HG02943 (cell line): ENCODE measurements at regions not wholly inside any gene's neighbourhood (a gene's known extent, or its start where the extent isn't known, plus 50 kb on each side); places are given as distances from the start of the nearest gene placed in this dataset.

ENCODE experiments used
- ATAC-seq: cut with Tn5 transposase; IDR thresholded peaks from one replicate; pipeline ENCODE4 v1.9.1; 2021; ENCODE audit warnings: mild to moderate bottlenecking, low read depth, moderate library complexity; ENCODE audit not compliant: unreplicated experiment

DNA sequence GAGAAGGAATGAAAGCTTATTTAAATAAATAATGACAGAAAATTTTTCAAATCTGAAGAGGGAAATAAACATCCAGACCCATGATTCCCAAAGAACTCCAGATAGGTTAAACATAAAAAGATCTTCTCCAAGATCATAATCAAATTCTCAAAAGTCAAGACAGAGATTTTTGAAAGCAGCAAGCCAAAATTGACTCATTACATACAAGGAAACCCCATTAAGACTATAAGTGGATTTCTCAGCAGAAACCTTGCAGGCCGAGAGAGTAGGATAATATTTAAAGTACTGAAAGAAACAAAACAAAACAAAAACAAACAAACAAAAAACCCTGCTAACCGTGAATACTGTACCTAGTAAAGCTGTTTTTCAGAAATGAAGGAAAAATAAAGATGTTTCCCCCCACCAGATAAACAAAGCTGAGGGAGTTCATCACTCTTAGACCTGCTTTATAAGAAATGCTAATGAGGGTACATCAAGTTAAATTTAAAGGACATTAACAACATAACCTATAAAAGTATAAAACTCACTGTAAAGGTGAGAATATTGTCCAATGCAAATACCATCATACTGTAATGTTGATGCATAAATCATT is 412.2 kb downstream of the INSC start:
- no peak for ATAC-seq

DNA sequence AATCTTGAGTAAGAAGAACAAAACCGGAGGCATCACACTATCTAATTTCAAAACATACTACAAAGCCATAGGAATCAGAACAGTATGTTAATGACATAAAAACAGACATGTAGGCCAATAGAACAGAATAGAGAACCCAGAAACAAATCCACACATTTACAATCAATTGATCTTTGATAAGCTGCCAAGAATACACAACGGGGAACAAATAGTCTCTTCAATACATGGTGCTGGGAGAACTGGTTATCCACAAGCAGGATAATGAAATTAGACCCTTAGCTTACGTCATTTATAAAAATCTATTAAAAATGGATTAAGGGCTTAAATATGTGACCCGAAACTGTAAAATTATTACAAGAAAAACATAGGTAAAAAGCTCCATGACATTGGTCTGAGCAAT is 417.7 kb downstream of the INSC start:
- no peak for ATAC-seq

DNA sequence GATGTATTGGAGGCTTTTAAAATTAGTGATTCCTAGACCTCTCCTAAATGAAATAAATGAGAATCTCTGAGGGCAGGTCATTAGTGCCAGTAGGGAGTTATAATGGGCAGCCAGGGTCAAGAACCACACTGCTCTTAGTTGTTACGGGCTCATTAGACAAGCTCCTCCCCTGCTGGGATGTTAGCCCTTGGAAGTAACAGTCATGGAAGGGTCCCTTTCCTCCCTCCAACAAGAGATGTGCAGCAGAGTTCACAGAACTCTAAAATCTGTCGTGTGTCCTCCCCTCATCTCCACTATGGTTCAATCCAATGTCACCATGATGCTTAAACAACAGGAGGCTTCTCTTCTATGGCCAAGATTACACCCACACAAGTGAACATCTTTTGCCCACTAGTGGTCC is 419.5 kb downstream of the INSC start:
- ATAC-seq = no peak

DNA sequence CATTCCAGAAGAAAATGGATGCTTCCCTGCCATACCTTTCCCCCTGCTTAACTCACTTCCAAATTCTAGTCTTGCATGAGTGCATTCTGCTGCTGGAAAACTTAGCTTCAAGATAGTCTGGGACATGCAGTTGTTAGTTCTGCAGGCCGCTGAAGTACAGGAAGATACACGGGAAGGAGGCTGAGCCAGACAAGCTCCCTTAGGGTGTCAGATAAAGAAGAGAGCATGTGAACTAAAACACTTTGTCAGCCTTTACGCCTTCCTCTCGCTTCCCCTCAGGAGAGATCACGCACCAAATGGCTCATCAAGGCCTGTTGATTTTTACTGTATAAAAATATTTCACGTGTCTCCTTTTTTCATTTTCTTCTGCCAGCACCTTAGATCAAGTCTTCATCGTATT is 420.7 kb downstream of the INSC start:
- no peak for ATAC-seq

DNA sequence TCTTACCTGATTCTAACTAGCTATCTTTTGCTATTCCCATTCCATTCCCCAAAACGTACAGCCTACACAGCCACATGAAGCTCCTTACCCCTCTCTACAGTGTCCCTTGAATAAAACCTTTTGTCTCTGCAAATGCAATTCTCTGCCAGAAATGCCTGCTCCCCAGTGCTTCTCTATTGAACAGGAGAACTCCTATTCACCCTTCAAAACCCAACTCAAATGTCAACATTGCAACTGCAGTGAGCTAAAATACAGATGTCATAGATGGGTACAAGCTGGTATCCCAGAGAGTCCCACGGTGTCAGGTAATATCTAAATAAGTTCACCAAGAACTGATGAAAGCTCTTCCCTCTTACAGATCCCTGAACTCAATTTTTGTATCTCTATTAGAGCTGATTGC is 421.7 kb downstream of the INSC start:
- ATAC-seq = no peak

DNA sequence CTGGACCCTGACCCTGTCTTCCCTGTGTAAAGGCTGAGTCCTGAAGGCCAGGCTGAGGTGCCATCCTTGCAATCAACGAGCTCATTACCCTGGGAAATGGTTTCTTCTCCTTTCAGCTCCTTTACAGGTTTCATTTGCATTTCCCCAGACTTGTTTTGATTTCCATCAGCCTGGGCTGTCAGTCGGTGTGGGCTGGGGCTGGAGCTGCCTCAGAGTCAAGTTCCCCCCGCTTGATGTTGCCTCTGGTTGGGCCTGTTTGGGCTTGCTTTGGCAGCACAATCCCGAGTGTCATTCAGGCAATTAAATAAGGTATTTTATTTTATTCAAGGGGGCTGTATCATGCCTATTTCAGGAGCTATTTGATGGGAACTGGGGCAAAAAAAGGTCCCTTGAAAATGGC is 424.9 kb downstream of the INSC start:
- ATAC-seq = no peak

DNA sequence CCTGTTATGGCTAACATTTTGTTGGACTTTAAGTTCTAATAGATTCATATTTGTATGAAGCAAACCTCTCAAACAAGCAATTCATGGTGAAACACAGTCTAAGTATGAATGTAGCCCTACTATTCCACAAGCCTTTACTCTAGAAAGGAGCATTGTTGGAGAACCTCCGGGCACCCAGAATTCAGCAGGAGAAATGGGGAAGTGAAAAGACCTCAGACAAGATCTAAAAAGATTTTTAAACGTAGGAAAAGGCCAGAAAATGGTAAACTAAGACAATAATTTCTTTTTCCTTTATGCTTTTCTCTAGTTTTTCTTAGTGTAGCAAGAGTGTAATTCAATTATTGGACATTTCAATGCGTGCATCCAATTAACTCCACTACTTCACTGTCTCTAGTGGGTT is 426.4 kb downstream of the INSC start:
- ATAC-seq = no peak

DNA sequence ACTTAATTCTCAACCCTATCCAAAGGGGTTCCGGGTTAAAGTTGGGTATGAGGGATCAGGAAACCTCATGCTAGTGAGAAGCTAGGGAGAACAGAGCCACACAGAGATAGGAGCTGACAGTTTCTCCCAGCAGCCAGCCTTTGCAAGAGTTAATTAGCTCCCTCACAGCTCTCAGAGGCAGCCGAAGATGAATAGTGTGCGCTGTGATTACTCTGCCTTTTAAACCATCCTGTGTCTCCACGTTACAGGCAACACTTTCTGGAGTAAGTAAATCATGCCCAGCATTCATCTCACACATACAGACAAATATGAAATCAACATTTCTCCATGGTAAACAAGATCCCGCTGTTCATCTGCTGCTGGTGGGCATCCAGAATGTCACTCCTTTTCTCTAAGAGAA is 429.6 kb downstream of the INSC start:
- ATAC-seq = no peak

DNA sequence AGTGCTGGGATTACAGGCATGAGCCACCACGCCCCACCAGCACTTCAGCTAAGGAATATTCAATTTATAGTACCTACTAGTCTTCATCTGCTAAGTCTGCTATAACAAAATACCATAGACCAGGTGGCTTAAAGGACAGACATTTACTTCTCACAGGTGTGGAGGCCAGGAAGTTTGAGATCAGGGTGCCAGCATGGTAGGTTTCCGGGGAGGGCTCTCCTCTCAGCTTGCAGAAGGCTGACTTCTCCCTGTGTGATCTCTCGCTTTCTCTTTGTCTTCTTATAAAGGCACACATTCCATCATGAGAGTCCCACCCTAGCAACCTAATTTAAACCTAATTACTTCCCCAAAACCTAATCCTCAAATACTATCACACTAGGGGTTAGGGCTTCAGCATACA is 433.0 kb downstream of the INSC start:
- no peak for ATAC-seq

DNA sequence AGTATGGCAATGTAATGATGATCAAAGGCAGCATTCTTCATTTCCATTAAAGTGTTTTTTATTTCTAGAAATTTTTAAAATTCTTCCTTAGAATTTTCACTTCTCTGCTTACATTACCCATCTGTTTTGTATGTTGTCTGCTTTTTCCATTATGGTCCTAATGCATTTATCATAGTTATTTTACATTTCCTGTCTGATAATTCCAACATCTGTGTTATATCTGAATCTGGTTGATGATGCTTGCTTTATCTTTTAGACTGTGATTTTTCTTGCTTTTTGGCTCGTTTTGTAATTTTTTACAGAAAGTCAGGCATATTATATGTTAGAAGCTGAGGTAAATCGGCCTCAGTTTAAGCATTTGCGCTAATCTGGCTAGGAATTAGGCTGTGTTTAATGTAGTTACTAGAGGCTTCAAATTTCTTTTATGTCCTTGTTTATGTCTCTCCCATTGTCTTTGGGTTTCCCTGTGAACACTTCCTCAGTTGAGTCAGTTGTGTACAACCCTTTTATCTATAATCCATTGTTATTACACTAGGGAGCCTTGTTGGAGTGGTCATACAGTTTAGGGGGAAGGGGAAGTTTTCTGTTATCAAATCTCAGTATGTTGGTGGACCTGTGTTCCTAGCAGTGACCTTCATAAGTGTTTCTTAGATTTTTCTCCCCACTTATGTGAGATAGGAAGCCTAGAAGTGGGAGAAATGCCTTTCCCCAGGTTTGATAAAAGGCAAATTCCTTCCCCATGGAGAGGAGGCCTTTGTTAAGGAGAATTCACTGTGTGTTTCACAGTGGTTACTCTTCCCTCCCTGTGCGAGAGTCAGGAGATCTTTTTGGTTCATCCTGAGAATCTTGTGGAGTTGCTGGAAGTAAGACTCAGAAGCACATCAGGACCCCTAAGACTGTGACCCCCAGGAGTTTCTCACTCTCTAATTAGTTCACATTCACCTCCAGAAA is 437.5 kb downstream of the INSC start:
- ATAC-seq = no peak

DNA sequence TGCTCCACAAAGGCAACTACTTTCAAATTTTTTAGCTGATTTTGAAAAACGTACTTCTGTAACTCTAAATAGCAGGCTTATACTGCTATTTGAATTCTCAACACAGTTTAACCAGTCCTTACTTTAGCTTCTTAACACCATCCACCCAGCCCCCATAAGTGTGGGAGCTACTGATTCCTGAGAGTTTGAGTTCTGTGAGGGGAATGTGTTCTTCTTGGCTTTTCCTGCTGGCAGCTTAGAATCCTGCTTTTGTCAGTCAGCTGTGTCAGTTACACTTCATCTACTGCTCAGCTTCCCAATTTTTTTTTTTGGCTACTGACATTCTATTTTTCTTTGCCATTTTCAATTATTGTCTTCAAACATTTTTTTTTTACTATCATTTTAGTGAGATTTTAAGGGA is 440.4 kb downstream of the INSC start:
- ATAC-seq = no peak

DNA sequence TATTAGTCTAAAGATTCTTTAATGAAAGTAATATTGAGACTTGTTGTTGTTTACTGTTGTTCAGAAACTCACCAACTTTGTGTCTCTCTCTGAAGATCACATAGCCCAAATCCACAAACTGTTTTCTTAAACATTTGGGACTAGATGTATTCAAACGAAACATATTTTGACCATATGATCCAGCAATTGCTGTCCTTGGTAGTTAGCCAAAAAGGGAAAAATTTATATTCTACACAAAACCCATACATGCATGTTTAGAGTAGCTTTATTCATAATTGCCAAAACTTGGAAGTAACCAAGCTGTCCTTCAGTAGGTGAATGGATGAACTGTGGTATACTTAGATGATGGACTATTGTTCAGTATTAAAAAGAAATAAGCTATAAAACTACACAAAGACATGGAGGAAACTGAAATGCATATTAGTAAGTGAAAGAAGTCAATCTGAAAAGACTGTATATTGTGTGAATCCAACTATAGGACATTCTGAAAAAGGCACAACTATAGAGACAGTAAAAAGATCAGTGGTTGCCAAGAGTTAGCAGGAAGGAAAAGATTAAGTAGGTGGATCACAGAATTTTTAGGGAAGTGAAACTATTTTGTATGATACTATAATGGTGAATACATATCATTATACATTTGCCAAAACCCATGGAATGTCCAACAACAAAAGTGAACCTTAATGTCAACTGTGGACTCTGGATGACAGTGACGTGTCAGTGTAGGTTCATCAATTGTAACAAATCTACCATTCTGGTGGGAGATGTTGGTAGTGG is 442.9 kb downstream of the INSC start:
- no peak for ATAC-seq

DNA sequence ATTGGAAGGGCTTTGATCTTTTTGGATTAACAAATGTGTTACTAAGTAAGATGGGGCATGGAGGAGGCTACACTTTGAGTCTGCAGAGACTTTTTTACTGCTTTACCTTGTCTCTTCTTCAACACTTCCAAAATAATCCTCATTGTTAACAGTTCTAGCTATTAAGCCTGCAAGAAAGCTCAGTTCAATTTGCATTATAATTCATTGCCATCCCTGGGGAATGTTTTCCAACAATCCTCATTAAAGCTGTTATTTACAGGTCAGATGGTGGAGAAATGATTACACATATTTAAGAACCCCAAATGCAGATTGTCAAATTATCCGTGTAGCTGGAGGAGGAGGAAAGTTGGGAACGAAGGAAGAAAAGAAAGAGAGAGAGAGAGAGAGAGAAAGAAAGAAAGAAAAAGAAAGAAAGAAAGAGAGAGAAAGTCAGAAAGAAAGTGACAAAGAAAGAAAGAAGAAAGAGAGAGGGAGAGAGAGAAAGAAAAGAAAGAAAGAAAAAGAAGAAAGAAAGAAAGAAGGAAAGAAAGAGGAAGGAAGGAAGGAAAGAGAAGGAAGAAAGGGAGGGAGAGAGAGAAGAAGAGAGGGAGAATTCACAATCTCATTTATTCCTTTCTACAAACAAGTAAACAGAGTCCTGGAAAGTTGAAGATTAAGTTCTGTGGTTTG is 443.9 kb downstream of the INSC start:
- ATAC-seq = no peak

DNA sequence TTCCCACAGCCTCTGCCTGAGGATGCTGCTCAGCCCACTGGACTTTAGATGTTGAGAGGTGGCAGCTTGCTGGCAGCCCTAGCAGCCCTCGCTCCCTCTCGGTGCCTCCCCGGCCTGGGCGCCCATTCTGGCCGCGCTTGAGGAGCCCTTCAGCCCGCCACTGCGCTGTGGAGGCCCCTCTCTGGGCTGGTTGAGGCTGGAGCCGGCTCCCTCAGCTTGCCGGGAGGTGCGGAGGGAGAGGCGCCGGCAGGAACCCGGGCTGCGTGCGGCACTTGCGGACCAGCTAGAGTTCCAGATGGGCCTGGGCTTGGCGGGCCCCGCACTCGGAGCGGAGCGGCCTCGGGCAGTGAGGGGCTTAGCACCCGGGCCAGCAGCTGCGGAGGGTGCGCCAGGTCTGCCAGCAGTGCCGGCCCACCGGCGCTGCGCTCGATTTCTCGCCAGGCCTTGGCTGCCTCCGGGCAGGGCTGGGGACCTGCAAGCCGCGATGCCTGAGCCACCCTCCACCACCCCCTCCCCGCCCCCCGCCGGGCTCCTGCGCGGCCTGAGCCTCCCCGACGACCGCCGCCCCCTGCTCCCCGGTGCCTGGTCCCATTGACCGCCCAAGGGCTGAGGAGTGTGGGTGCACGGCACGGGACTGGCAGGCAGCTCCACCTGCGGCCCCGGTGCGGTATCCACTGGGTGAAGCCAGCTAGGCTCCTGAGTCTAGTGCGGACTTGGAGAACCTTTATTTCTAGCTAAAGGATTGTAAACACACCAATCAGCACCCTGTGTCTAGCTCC is 446.2 kb downstream of the INSC start:
- no peak for ATAC-seq

DNA sequence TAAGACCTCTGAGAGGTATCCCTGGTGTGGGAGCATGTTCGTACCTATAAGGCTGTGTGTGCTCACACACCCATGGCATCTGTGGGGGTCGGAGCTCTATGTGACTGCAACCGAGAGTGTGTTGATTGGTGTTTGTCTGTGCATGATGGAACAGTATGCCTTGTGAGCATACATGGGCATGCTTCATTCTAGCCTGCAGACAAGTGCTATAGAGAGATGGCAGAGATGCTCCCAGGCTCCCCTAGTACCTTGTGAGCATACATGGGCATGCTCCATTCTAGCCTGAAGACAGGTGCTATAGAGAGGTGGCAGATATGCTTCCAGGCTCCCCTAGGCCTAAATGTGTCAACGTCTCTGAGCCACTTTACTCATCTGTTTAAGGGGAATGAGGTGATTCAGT is 447.5 kb downstream of the INSC start:
- no peak for ATAC-seq

DNA sequence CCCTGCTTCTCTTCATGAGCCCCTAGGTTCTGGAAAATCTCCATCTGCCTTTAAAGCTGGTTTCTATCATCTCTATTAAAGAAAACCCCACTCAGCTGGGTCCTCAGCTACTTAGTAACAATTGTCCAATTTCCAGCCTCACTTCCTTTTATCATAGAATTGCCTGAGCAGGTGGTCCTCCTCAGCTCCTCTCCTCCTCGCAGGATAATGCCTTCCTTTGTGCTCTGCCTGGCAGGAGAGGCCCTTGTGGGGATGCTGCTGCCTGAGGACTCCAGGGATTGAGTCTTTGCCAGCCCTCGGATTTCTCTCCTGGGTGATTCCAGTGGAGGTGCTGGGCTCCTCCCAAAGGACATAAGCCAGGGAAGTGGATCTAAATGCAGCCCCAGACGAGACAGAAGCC is 448.3 kb downstream of the INSC start:
- no peak for ATAC-seq

DNA sequence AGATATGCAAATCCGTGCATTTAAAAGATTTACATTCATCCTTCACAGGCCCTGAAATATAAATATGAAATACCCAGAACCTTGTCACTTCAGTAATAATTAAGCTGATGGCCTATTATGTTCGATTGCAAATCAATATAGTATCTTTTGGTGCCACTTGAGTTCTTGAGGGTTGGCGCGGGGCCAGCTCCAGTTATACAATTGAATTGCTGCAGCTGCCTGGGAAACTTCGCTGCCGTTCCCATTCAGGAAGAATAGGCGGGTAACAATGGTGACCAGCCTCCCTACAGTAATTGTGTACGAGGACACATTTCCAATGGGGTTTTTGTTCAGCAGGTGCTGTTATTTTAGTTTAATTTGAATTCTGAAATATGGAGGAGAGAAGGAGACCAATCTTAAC is 451.2 kb downstream of the INSC start:
- no peak for ATAC-seq

DNA sequence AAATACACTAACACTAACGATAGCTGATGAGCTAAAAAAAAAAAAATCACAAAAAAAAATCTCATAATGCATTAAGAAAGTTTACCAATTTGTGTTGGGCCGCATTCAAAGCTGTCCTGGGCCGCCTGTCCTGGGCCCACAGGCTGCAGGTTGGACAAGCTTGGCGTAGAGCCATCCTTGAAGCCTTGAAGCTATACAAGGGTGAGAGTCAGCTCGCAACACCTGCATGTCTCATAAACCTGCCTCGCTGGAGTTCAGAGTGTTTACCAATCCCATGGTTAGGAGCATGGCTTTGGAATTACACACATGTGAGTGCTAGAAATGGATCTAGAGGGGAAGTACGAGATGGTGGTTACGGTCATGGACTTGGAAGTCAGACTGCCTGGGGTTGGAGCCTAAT is 453.7 kb downstream of the INSC start:
- ATAC-seq = no peak

DNA sequence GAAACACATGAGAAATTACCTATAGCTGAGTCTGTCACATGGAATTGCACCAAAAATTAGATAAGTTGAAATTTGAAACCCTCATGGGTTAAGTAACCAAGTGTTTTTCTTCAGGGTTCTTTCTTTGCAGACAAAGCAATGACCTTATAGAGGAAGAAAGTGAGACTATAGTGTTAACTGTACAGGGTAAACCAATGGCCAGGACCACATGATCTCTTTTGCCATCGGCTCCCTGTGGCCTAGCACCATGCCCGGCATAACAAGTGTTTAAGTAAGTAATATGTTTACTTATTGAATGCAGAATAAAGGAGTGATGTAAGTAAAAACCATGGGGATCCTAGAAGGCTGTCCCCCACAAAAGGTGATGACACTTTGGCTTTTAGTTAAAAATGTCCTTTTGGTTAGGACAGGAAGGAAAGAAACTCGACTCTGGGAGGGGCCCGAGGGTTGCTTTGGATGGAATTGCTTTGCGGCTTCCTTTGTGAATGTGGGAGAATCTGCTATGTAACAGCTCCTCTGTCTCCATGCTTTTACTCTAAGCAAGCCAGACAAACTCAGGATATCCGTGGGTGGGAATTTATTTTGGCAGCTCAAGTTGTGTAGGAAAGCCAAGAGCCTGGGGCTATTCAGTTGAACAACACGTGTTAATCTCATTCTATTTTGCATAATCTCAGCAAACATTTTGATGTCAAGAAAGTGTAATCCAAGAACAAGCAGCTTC is 454.7 kb downstream of the INSC start:
- ATAC-seq = no peak

DNA sequence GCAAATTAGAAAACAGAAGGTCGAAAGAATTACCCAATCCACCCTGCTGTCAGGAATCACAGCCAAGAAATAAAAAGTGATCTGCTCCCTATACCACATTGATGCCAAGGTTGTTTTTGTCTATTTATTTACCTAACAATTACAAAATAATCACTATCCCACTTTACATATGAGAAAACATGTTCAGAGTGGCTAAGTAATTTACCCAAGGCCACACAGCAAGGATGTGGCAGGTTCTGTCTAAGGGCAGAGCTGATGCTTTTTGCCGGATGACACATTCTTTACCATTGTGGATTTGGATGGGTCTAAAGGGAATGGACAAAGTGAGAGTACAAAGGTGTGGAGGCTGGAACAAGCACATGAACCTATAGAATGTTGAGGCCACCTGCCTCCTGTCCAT is 460.7 kb downstream of the INSC start:
- ATAC-seq = no peak
